HUES64 (cell line): ENCODE measurements at regions not wholly inside any gene's neighbourhood (a gene's known extent, or its start where the extent isn't known, plus 50 kb on each side); places are given as distances from the start of the nearest gene placed in this dataset.

Source experiments
- H3K27ac ChIP-seq: 2 replicates; pipeline ENCODE4 v1.7.0; 2013; ENCODE audit warnings: low read depth, low read length, inconsistent platforms
- H3K27me3 ChIP-seq: 2 replicates; pipeline ENCODE4 v1.6.1; 2013; ENCODE audit warnings: mild to moderate bottlenecking, low read length; ENCODE audit not compliant: insufficient read depth
- H3K36me3 ChIP-seq: 2 replicates; pipeline ENCODE4 v1.6.1; 2013; ENCODE audit warnings: mild to moderate bottlenecking, low read length; ENCODE audit not compliant: insufficient read depth
- H3K4me1 ChIP-seq: 2 replicates; pipeline ENCODE4 v1.6.1; 2013; ENCODE audit warnings: mild to moderate bottlenecking, low read length, moderate library complexity; ENCODE audit not compliant: insufficient read depth
- H3K4me3 ChIP-seq: 2 replicates; pipeline ENCODE4 v1.5.1; 2013; ENCODE audit warnings: mild to moderate bottlenecking, low read length, moderate library complexity
- H3K9ac ChIP-seq: 2 replicates; pipeline ENCODE4 v1.6.1; 2013; ENCODE audit warnings: mild to moderate bottlenecking, low read depth, low read length
- H3K9me3 ChIP-seq: 2 replicates; pipeline ENCODE4 v1.6.1; 2013; ENCODE audit warnings: low read depth, low read length; ENCODE audit not compliant: insufficient read depth
- WGBS: fragments of 150-250, 120-280 bp; methylation state at CpG from one replicate; pipeline ENCODE4 v1.1.7; 2013; ENCODE audit warnings: missing lambda C conversion rate; 5-methylcytosine and 5-hydroxymethylcytosine counted together

GRCh38 chr17:71338396-71338795, 782.4 kb upstream of the SOX9 start:
- Histone ChIP-seq H3K9me3 (no peaks in the 10 kb centered on the region), H3K9ac (no peak overlapping the region), H3K4me1 (peaks cover 17% of the 10 kb centered on the region), H3K36me3 (no peaks in the 10 kb centered on the region), H3K27me3 (no peaks in the 10 kb centered on the region), H3K4me3 (no peak overlapping the region), H3K27ac (no peak overlapping the region)
- WGBS: 95% methylated on average over 5 of the region's 5 CpGs

GRCh38 chr17:71339206-71339605, 781.6 kb upstream of the SOX9 start:
- H3K27ac ChIP-seq: no peak overlapping the region
- 100% methylated on average over 1 of the region's 1 CpG for WGBS

GRCh38 chr17:71342737-71343136, 778.1 kb upstream of the SOX9 start:
- Histone ChIP-seq H3K4me1 (peaks cover 7% of the 10 kb centered on the region; the same call in 1 of the 2 replicates), H3K9ac (no peak overlapping the region), H3K27ac (no peak overlapping the region), H3K27me3 (no peaks in the 10 kb centered on the region), H3K9me3 (no peaks in the 10 kb centered on the region), H3K36me3 (no peaks in the 10 kb centered on the region), H3K4me3 (no peak overlapping the region)
- 97% methylated on average over 1 of the region's 1 CpG for WGBS

More at GRCh38 chr17:71339206-71339605, 781.6 kb upstream of the SOX9 start:
- Histone ChIP-seq H3K27me3 (no peaks in the 10 kb centered on the region), H3K36me3 (no peaks in the 10 kb centered on the region), H3K9ac (no peak overlapping the region), H3K4me3 (no peak overlapping the region), H3K9me3 (no peaks in the 10 kb centered on the region), H3K4me1 (peaks cover 14% of the 10 kb centered on the region)

- Histone ChIP-seq H3K4me3 (no peak overlapping the region), H3K36me3 (no peaks in the 10 kb centered on the region), H3K4me1 (no peaks in the 10 kb centered on the region), H3K27ac (no peak overlapping the region), H3K9me3 (no peaks in the 10 kb centered on the region), H3K9ac (no peak overlapping the region), H3K27me3 (no peaks in the 10 kb centered on the region)
- WGBS: 92% methylated on average over 5 of the region's 6 CpGs
Observed at GRCh38 chr17:71349908-71350600, 770.8 kb upstream of the SOX9 start.

- Histone ChIP-seq H3K27me3 (no peaks in the 10 kb centered on the region), H3K4me3 (no peak overlapping the region), H3K9me3 (peaks cover 13% of the 10 kb centered on the region), H3K9ac (no peak overlapping the region), H3K4me1 (no peaks in the 10 kb centered on the region), H3K36me3 (no peaks in the 10 kb centered on the region), H3K27ac (no peak overlapping the region)
- 92% methylated on average over 3 of the region's 3 CpGs for WGBS
Observed at GRCh38 chr17:71360301-71360700, 760.5 kb upstream of the SOX9 start.

- H3K9ac ChIP-seq: no peak overlapping the region
- WGBS: 92% methylated on average over 6 of the region's 7 CpGs
- H3K4me3 ChIP-seq: no peak overlapping the region
- no peaks in the 10 kb centered on the region for H3K36me3 ChIP-seq
- peaks cover 13% of the 10 kb centered on the region for H3K9me3 ChIP-seq
- no peak overlapping the region for H3K27ac ChIP-seq
- no peaks in the 10 kb centered on the region for H3K4me1 ChIP-seq
- no peaks in the 10 kb centered on the region for H3K27me3 ChIP-seq
Observed at GRCh38 chr17:71361656-71362450, 759.0 kb upstream of the SOX9 start.

- Histone ChIP-seq H3K27ac (no peak overlapping the region), H3K9ac (no peak overlapping the region), H3K9me3 (no peaks in the 10 kb centered on the region), H3K4me1 (no peaks in the 10 kb centered on the region), H3K4me3 (no peak overlapping the region), H3K27me3 (no peaks in the 10 kb centered on the region), H3K36me3 (no peaks in the 10 kb centered on the region)
- WGBS: 91% methylated on average over 2 of the region's 2 CpGs
Observed at GRCh38 chr17:71363661-71364060, 757.2 kb upstream of the SOX9 start.

- 93% methylated on average over 7 of the region's 7 CpGs for WGBS
Observed at GRCh38 chr17:71371809-71372208, 749.0 kb upstream of the SOX9 start.

GRCh38 chr17:71375948-71376347, 744.9 kb upstream of the SOX9 start:
- Histone ChIP-seq H3K4me3 (no peak overlapping the region), H3K9ac (no peak overlapping the region), H3K27me3 (no peaks in the 10 kb centered on the region), H3K9me3 (no peaks in the 10 kb centered on the region), H3K36me3 (no peaks in the 10 kb centered on the region), H3K4me1 (no peaks in the 10 kb centered on the region), H3K27ac (no peak overlapping the region)
- 93% methylated on average over 1 of the region's 1 CpG for WGBS

More at GRCh38 chr17:71371809-71372208, 749.0 kb upstream of the SOX9 start:
- Histone ChIP-seq H3K4me3 (no peak overlapping the region), H3K9ac (no peak overlapping the region), H3K27me3 (no peaks in the 10 kb centered on the region), H3K36me3 (no peaks in the 10 kb centered on the region), H3K9me3 (no peaks in the 10 kb centered on the region), H3K4me1 (no peaks in the 10 kb centered on the region), H3K27ac (no peak overlapping the region)

GRCh38 chr17:71376933-71377332, 743.9 kb upstream of the SOX9 start:
- 87% methylated on average over 6 of the region's 6 CpGs for WGBS
- no peak overlapping the region for H3K27ac ChIP-seq
- H3K9me3 ChIP-seq: no peaks in the 10 kb centered on the region
- no peak overlapping the region for H3K9ac ChIP-seq
- no peaks in the 10 kb centered on the region for H3K27me3 ChIP-seq
- H3K4me3 ChIP-seq: no peak overlapping the region
- no peaks in the 10 kb centered on the region for H3K4me1 ChIP-seq
- H3K36me3 ChIP-seq: no peaks in the 10 kb centered on the region

GRCh38 chr17:71378036-71378435, 742.8 kb upstream of the SOX9 start:
- Histone ChIP-seq H3K9me3 (no peaks in the 10 kb centered on the region), H3K36me3 (no peaks in the 10 kb centered on the region), H3K4me1 (no peaks in the 10 kb centered on the region), H3K4me3 (no peak overlapping the region), H3K27me3 (no peaks in the 10 kb centered on the region), H3K27ac (no peak overlapping the region), H3K9ac (no peak overlapping the region)
- 91% methylated on average over 8 of the region's 9 CpGs for WGBS
